Hematopoietic multipotent progenitor cell (in vitro differentiated cells): ENCODE measurements at regions not wholly inside any gene's neighbourhood (a gene's known extent, or its start where the extent isn't known, plus 50 kb on each side); places are given as distances from the start of the nearest gene placed in this dataset.
"Not testable (repeated sequence)": the region's sequence is repeated elsewhere in the genome, so short reads cannot be mapped to it uniquely, and the experiment has no call there.

Experiments
- DNase-seq, 3 donors: peaks; one replicate each; pipeline ENCODE4 v3.0.0-alpha.2; 2011 to 2015; ENCODE audit warnings: low read depth in 2 of 3, low spot score in 2 of 3

- not testable (repeated sequence) for DNase-seq
Observed at GRCh38 chr15:35967968-35968367, 422.0 kb upstream of the DPH6 start.

DNA sequence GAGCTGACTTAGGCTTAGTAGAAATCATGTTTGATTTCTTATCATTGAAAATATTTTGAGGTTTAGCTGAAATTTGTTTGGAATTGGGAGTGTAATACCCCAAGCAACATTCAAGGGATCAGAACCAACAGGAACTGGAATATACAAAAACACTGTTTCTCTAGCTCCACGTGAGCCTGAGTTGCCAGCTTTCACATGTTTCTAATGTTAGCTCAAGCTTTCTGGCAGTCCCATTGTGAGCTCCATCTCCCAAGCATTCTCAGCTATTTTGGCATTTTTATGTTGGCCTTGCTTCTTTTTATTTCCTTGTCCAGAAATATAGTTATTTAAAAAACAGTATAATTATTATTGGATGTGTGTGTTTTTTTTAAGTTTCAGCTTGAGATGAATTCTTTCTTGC, 427.1 kb upstream of the DPH6 start:
- no peak for DNase-seq

DNA sequence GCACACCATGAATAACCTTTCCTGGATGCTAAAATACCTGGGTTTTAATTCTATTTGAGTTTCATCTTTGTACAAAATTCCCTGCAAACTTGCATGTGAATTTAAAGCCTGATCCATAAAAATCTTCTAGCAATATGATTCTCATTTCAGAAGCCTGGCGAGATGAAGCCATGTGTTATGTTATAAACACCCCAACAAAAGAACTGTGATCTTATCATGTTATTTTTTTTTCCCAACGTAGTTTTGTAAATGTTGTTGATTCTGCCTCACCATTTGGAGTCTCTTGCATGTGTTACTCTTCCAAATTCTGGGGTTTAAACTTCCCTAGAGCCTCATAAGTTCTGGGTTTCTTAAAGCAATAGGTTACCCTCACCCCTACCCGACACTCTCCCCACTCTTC, 428.1 kb upstream of the DPH6 start:
- no peak for DNase-seq

GRCh38 chr15:35975941-35976340, 430.0 kb upstream of the DPH6 start:
- DNase-seq: no peak

- DNase-seq: no peak
Observed at GRCh38 chr15:35979608-35980007, 433.6 kb upstream of the DPH6 start.

DNA sequence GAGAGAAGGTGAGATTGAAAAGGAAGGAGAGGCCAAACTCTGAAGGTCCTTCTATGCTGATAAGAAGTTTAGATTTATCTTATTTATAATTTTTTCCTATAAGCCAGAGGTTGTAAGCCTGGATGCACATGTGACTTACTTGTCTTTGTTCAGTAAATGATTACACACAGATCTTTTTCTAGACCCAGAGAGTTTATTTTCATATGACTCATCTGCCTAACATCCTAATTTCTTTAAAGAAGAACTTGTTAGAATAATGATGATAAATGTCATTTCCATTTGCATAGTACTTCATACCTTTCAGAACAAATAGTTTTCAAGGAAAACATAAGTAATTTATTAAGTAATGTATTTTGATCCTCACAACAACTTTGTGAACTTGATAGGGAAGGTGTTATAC, 434.8 kb upstream of the DPH6 start:
- DNase-seq: no peak

GRCh38 chr15:35986191-35986721, 440.3 kb upstream of the DPH6 start:
- no peak for DNase-seq

GRCh38 chr15:35987056-35987455, 441.1 kb upstream of the DPH6 start:
- DNase-seq: no peak

GRCh38 chr15:35991386-35991785, 445.4 kb upstream of the DPH6 start:
- no peak for DNase-seq

GRCh38 chr15:35992791-35993190, 446.8 kb upstream of the DPH6 start:
- no peak for DNase-seq

DNA sequence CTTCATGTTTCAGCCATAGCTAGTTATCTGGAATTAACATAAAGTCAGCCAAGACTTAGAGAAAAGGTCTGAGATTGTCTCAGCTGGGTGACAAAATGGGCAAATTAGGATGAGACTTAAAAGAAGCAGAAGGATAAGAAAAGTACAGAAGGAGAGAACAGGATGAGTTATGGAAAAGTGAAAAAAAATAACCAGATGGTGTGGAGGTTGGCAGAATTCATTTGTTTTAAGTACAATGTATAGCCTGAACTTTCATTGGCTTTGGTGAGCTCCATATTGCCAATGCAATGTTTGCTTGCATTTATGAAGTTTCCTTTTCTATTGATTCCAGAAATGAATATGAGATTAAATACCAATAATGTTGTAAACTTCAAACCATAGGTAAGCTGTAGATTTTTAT, 447.2 kb upstream of the DPH6 start:
- no peak for DNase-seq

DNA sequence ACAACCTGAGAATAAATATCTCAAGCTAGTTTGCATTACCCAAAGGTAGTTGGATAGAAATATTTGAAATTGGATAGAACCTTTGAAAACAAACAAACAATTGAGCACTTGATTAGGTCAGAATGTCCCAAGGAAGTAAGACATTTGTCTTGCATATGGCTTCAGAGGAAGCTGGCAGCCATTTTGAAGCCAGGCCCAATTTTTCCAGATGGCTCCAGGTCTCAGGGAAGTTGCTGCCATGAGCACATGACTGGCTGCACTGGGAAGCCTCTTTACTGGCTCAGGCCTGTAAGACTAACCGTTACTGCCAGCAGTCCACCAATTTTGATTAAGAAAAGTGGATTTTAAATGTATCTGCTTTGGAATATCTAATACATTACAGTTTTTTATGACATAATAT, 448.9 kb upstream of the DPH6 start:
- DNase-seq: no peak

- no peak for DNase-seq
Observed at GRCh38 chr15:35998663-35999602, 453.0 kb upstream of the DPH6 start.

- DNase-seq: no peak
Observed at GRCh38 chr15:36004891-36005490, 459.0 kb upstream of the DPH6 start.

DNA sequence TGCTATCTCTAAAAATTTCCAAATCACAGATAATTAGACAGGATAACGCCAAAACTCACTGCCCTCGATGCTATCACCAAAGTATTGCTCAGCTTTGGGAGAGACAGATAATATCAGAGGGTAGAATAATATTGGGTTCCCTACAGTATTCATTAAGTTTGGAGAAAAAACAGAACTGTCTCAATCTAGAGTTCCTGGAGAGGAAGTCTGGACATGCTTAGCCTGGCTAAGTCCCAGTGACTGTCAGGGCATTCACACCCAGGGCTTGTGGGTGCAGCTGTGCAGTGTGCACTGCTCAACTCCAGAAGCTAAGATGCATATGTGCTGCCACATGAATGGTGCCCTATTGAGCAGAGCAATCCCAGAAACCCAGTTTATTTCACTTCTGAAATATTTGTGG, 459.6 kb upstream of the DPH6 start:
- DNase-seq: no peak

DNA sequence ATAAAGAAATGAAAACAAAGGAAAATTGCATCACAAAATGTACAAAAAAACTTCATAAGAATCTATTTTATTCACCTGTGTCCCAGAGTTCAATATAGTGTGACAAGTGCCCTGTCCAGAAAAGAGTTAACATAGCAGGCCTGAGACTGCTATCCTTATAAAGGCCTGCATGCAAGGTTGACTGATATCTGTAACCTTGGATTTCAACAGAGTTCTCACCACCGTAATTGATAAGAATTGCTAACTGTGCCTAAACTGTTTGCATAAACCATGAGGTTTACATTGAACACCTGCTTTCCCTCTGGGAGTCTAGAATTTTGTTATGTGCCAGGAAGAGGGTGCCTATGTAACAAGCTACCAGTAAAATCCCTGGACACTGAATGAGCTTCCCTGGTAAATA, 461.7 kb upstream of the DPH6 start:
- no peak for DNase-seq

GRCh38 chr15:36008719-36009118, 462.8 kb upstream of the DPH6 start:
- DNase-seq: no peak

- no peak for DNase-seq
Observed at GRCh38 chr15:36024031-36024688, 478.2 kb upstream of the DPH6 start.

GRCh38 chr15:36026627-36027283, 480.8 kb upstream of the DPH6 start:
- DNase-seq: no peak

GRCh38 chr15:36029606-36030210, 483.7 kb upstream of the DPH6 start:
- no peak for DNase-seq
